WERI-Rb-1 (cell line): ENCODE measurements at regions not wholly inside any gene's neighbourhood (a gene's known extent, or its start where the extent isn't known, plus 50 kb on each side); places are given as distances from the start of the nearest gene placed in this dataset.

Source experiments
- DNase-seq: peaks from one replicate; pipeline ENCODE4 v3.0.0-alpha.2; 2020
- H3K27ac ChIP-seq: fragments of 250-450 bp; sonication (Bioruptor Pico); 2 replicates; pipeline ENCODE4 v1.5.1; 2020; ENCODE audit warnings: mild to moderate bottlenecking, moderate library complexity
- H3K27me3 ChIP-seq: fragments of 250-450 bp; sonication (Bioruptor Pico); 2 replicates; pipeline ENCODE4 v1.5.1; 2021; ENCODE audit warnings: mild to moderate bottlenecking, low read depth, moderate library complexity; ENCODE audit not compliant: insufficient read depth, severe bottlenecking
- H3K36me3 ChIP-seq: fragments of 250-450 bp; sonication (Bioruptor Pico); 2 replicates; pipeline ENCODE4 v1.5.1; 2020; ENCODE audit warnings: mild to moderate bottlenecking, moderate library complexity
- H3K4me3 ChIP-seq: 2 replicates; pipeline ENCODE4 v1.5.1; 2011; ENCODE audit warnings: low read depth, mild to moderate bottlenecking, control low read depth, low read length
- H3K9me3 ChIP-seq: fragments of 250-450 bp; sonication (Bioruptor Pico); 2 replicates; pipeline ENCODE4 v1.5.1; 2021; ENCODE audit warnings: mild to moderate bottlenecking, moderate library complexity; ENCODE audit not compliant: severe bottlenecking
- CTCF ChIP-seq: IDR thresholded peaks from 2 replicates; pipeline ENCODE4 v1.5.1; 2011; ENCODE audit warnings: low read depth, mild to moderate bottlenecking, control low read depth, inconsistent platforms, low read length

- no peaks in the 10 kb centered on the region for H3K9me3 ChIP-seq
- TF ChIP-seq CTCF, result no peak
- DNase-seq, result no peak
- H3K27ac ChIP-seq, result peak overlapping the region; percentile 58; the same call in 1 of the 2 replicates
- H3K27me3 ChIP-seq, result no peaks in the 10 kb centered on the region
- no peaks in the 10 kb centered on the region for H3K36me3 ChIP-seq
- no peak overlapping the region for H3K4me3 ChIP-seq
These were observed 120.7 kb downstream of the INHBB start for GRCh38 chr2:120466704-120467054.

- TF ChIP-seq CTCF, result no peak
- H3K4me3 ChIP-seq, result no peak overlapping the region
- peaks cover 7% of the 10 kb centered on the region for H3K9me3 ChIP-seq
- no peaks in the 10 kb centered on the region for H3K27me3 ChIP-seq
- H3K36me3 ChIP-seq, result no peaks in the 10 kb centered on the region
- no peak for DNase-seq
- no peak overlapping the region for H3K27ac ChIP-seq
These were observed 122.2 kb downstream of the INHBB start for GRCh38 chr2:120468136-120468535.

GRCh38 chr2:120469426-120469825 lies 123.5 kb downstream of the INHBB start:
- no peak overlapping the region for H3K27ac ChIP-seq
- H3K4me3 ChIP-seq, result no peak overlapping the region
- H3K9me3 ChIP-seq, result peaks cover 7% of the 10 kb centered on the region
- no peaks in the 10 kb centered on the region for H3K27me3 ChIP-seq
- no peaks in the 10 kb centered on the region for H3K36me3 ChIP-seq
- no peak for DNase-seq
- TF ChIP-seq CTCF, result no peak

DNA sequence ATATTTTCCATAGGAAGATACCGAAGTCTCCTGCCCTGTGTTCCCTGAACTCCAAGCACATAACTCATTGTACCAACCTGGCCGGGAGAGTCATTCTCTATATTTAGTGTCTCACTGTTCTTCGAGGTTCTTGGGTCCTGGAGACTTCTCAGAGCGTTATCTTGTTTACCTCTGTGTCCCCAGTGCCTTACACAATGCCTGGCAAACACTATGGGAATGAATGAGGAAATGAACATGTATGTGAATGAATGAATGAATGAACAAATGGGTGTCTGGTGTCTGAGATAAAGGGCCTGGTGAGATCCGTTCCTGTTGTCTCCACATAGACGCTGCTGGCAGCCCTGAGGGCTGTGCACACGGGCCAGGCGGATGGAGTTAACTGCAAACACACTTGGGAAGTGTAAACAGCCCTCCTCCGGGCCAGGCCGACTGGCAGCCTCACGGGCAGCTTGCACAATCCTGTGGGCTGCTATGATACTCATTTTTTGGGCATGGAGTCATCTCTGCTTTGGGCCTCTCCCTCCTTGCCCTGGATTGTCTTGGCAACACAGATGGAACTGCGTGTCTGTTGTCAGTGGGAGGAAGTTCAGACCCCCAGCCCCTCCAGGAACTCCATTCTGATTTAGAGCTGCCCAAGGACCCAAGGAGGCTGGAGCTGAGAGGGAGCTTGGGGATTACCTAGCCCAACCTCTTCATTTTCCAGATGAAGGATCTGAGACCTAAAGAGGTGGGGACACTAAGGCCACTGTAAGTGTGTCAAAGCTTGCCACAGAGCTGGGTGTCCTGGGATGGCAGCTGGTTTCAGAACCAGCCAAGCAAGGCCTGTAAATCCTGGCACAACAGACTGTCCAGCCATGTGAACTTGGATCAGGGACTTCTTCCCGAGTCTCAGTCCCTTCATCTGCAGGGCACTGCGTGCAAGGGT lies 124.4 kb downstream of the INHBB start:
- no peaks in the 10 kb centered on the region for H3K36me3 ChIP-seq
- H3K27ac ChIP-seq, result peak overlapping the region; percentile 34
- peaks cover 7% of the 10 kb centered on the region for H3K9me3 ChIP-seq
- no peaks in the 10 kb centered on the region for H3K27me3 ChIP-seq
- peak; percentile 58 for DNase-seq
- TF ChIP-seq CTCF, result no peak
- H3K4me3 ChIP-seq, result no peak overlapping the region

- no peak for DNase-seq
- no peak overlapping the region for H3K4me3 ChIP-seq
- peaks cover 7% of the 10 kb centered on the region for H3K9me3 ChIP-seq
- no peak overlapping the region; the same call in 1 of the 2 replicates for H3K27ac ChIP-seq
- no peaks in the 10 kb centered on the region for H3K36me3 ChIP-seq
- H3K27me3 ChIP-seq, result no peaks in the 10 kb centered on the region
- no peak for TF ChIP-seq CTCF
These were observed 125.2 kb downstream of the INHBB start for GRCh38 chr2:120471166-120471565.
